Tibial nerve (tissue), 3 donors: ENCODE measurements at regions not wholly inside any gene's neighbourhood (a gene's known extent, or its start where the extent isn't known, plus 50 kb on each side); places are given as distances from the start of the nearest gene placed in this dataset.

ENCODE experiments used
- POLR2A ChIP-seq, 2 donors: fragments of 450-650 bp; IDR thresholded peaks; one replicate each; pipeline ENCODE4 v1.6.1; 2017; ENCODE audit warnings: antibody characterized with exemption in 2 of 2, mild to moderate bottlenecking in 2 of 2, moderate library complexity in 2 of 2
- TF ChIP-seq, protein P1 (sequence below), 5 experiments: fragments of 200-600 bp in 3 of 5; fragments of 450-650 bp in 2 of 5; sonication (generic) in 3 of 5; IDR thresholded peaks; one replicate each; pipeline ENCODE4 v1.5.1; 2016 to 2019; ENCODE audit warnings: antibody characterized with exemption in 5 of 5, mild to moderate bottlenecking in 3 of 5, moderate library complexity in 2 of 5

DNA sequence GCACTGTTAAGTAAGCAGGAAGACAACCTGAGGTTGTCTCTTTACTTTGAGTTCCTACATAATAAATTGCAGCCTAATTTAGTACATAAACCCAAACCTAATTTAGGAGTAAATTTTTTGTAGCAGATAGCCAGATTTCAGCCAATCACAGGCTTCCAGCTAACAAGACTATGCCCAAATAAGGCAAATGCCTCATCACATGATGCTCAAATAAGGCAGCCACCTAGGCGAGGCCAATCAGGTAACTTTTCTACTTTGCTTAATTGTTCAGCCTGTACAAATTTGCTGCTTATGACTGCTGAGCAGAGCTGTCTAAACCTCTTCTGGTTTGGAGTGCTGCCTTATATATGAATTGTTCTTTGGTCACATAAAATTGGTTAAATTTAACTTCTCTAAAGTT lies 1118.7 kb upstream of the TMEM132C start:
- TF ChIP-seq, protein P1, sequence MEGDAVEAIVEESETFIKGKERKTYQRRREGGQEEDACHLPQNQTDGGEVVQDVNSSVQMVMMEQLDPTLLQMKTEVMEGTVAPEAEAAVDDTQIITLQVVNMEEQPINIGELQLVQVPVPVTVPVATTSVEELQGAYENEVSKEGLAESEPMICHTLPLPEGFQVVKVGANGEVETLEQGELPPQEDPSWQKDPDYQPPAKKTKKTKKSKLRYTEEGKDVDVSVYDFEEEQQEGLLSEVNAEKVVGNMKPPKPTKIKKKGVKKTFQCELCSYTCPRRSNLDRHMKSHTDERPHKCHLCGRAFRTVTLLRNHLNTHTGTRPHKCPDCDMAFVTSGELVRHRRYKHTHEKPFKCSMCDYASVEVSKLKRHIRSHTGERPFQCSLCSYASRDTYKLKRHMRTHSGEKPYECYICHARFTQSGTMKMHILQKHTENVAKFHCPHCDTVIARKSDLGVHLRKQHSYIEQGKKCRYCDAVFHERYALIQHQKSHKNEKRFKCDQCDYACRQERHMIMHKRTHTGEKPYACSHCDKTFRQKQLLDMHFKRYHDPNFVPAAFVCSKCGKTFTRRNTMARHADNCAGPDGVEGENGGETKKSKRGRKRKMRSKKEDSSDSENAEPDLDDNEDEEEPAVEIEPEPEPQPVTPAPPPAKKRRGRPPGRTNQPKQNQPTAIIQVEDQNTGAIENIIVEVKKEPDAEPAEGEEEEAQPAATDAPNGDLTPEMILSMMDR (IDR thresholded peaks at IDR 0.05), result no peak
- no peak for TF ChIP-seq POLR2A (IDR thresholded peaks at IDR 0.05)
